ENCODE measurements at regions not wholly inside any gene's neighbourhood (a gene's known extent, or its start where the extent isn't known, plus 50 kb on each side); places are given as distances from the start of the nearest gene placed in this dataset.

- TF ChIP-seq, protein P1, sequence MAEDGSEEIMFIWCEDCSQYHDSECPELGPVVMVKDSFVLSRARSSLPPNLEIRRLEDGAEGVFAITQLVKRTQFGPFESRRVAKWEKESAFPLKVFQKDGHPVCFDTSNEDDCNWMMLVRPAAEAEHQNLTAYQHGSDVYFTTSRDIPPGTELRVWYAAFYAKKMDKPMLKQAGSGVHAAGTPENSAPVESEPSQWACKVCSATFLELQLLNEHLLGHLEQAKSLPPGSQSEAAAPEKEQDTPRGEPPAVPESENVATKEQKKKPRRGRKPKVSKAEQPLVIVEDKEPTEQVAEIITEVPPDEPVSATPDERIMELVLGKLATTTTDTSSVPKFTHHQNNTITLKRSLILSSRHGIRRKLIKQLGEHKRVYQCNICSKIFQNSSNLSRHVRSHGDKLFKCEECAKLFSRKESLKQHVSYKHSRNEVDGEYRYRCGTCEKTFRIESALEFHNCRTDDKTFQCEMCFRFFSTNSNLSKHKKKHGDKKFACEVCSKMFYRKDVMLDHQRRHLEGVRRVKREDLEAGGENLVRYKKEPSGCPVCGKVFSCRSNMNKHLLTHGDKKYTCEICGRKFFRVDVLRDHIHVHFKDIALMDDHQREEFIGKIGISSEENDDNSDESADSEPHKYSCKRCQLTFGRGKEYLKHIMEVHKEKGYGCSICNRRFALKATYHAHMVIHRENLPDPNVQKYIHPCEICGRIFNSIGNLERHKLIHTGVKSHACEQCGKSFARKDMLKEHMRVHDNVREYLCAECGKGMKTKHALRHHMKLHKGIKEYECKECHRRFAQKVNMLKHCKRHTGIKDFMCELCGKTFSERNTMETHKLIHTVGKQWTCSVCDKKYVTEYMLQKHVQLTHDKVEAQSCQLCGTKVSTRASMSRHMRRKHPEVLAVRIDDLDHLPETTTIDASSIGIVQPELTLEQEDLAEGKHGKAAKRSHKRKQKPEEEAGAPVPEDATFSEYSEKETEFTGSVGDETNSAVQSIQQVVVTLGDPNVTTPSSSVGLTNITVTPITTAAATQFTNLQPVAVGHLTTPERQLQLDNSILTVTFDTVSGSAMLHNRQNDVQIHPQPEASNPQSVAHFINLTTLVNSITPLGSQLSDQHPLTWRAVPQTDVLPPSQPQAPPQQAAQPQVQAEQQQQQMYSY (CRISPR knock-in tag; IDR thresholded peaks at IDR 0.05): no peak
- TF ChIP-seq XBP1 (CRISPR knock-in tag; IDR thresholded peaks at IDR 0.05) (no peak), ZNF577 (CRISPR knock-in tag; IDR thresholded peaks at IDR 0.05; ENCODE audit: borderline replicate concordance, low read depth) (no peak), ZNF274 (CRISPR knock-in tag; IDR thresholded peaks at IDR 0.05) (no peak), ZNF589 (CRISPR knock-in tag; conservative IDR thresholded peaks at IDR 0.05) (no peak), ADNP (CRISPR knock-in tag; IDR thresholded peaks at IDR 0.05) (no peak), ZNF772 (CRISPR knock-in tag; IDR thresholded peaks at IDR 0.05) (no peak), ZNF124 (CRISPR knock-in tag; IDR thresholded peaks at IDR 0.05) (no peak), NFKBIZ (CRISPR knock-in tag; IDR thresholded peaks at IDR 0.05) (no peak), PREB (CRISPR knock-in tag; IDR thresholded peaks at IDR 0.05) (no peak)
- TF ChIP-seq, protein P2, sequence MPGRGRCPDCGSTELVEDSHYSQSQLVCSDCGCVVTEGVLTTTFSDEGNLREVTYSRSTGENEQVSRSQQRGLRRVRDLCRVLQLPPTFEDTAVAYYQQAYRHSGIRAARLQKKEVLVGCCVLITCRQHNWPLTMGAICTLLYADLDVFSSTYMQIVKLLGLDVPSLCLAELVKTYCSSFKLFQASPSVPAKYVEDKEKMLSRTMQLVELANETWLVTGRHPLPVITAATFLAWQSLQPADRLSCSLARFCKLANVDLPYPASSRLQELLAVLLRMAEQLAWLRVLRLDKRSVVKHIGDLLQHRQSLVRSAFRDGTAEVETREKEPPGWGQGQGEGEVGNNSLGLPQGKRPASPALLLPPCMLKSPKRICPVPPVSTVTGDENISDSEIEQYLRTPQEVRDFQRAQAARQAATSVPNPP (CRISPR knock-in tag; IDR thresholded peaks at IDR 0.05): no peak
Observed at GRCh38 chr4:141891260-141892120, 255.1 kb downstream of the IL15 start (continued).
